Mesenchymal stem cell (in vitro differentiated cells and primary cell): ENCODE measurements at regions not wholly inside any gene's neighbourhood (a gene's known extent, or its start where the extent isn't known, plus 50 kb on each side); places are given as distances from the start of the nearest gene placed in this dataset.

Source experiments
- DNase-seq: peaks from one replicate; pipeline ENCODE4 v3.0.0-alpha.2; 2013
- H2AFZ ChIP-seq: one replicate; pipeline ENCODE4 v1.6.1; 2013; ENCODE audit warnings: low read depth, mild to moderate bottlenecking, control low read depth, inconsistent platforms, low read length, moderate library complexity
- H2AK5ac ChIP-seq: 2 replicates; pipeline ENCODE4 v1.6.1; 2013; ENCODE audit warnings: low read length, moderate library complexity, mild to moderate bottlenecking, inconsistent platforms; ENCODE audit not compliant: severe bottlenecking
- H2BK120ac ChIP-seq: one replicate; pipeline ENCODE4 v1.6.1; 2013; ENCODE audit warnings: low read depth, mild to moderate bottlenecking, inconsistent platforms, low read length, moderate library complexity
- H2BK12ac ChIP-seq, 2 experiments: one replicate each; pipeline ENCODE4 v1.6.1; 2013; ENCODE audit warnings: inconsistent platforms in 2 of 2, low read length in 2 of 2, mild to moderate bottlenecking in 2 of 2, moderate library complexity in 2 of 2, control low read depth in 1 of 2
- H2BK15ac ChIP-seq: one replicate; pipeline ENCODE4 v1.6.1; 2013; ENCODE audit warnings: mild to moderate bottlenecking, low read depth, inconsistent platforms; ENCODE audit not compliant: poor library complexity, severe bottlenecking
- H2BK5ac ChIP-seq: 2 replicates; pipeline ENCODE4 v1.6.1; 2013; ENCODE audit warnings: low read depth, mild to moderate bottlenecking, low read length, control low read depth, inconsistent platforms; ENCODE audit not compliant: poor library complexity, severe bottlenecking
- H3K14ac ChIP-seq, 2 experiments: one replicate each; pipeline ENCODE4 v1.6.1; 2013; ENCODE audit warnings: inconsistent platforms in 2 of 2, low read length in 2 of 2, control low read depth in 1 of 2, mild to moderate bottlenecking in 1 of 2, moderate library complexity in 1 of 2
- H3K18ac ChIP-seq, 2 experiments: one replicate each; pipeline ENCODE4 v1.6.1; 2013; ENCODE audit warnings: inconsistent platforms in 2 of 2, low read length in 2 of 2, control low read depth in 1 of 2, low read depth in 1 of 2, mild to moderate bottlenecking in 1 of 2
- H3K23ac ChIP-seq, 2 experiments: one replicate each; pipeline ENCODE4 v1.6.1; 2013; ENCODE audit warnings: inconsistent platforms in 2 of 2, low read length in 2 of 2, mild to moderate bottlenecking in 2 of 2, moderate library complexity in 2 of 2, control low read depth in 1 of 2
- H3K27ac ChIP-seq: 2 replicates; pipeline ENCODE4 v1.5.1; 2013; ENCODE audit warnings: mild to moderate bottlenecking, moderate library complexity, low read length, control low read depth, inconsistent platforms; ENCODE audit not compliant: poor library complexity, severe bottlenecking
- H3K27me3 ChIP-seq, 2 experiments: 2 replicates each; pipeline versions ENCODE4 v1.6.1 to v1.7.0; 2013; ENCODE audit warnings: low read length in 2 of 2, mild to moderate bottlenecking in 2 of 2, moderate library complexity in 2 of 2, control low read depth in 1 of 2, inconsistent platforms in 1 of 2; ENCODE audit not compliant: control insufficient read depth in 1 of 2, insufficient read depth in 1 of 2
- H3K36me3 ChIP-seq, 2 experiments: 2 replicates each; pipeline versions ENCODE4 v1.6.1 to v1.7.0; 2013; ENCODE audit warnings: low read length in 2 of 2, control low read depth in 1 of 2, inconsistent platforms in 1 of 2, low read depth in 1 of 2, mild to moderate bottlenecking in 1 of 2; ENCODE audit not compliant: insufficient read depth in 2 of 2, control insufficient read depth in 1 of 2
- H3K4ac ChIP-seq, 2 experiments: one replicate each; pipeline ENCODE4 v1.6.1; 2013; ENCODE audit warnings: inconsistent platforms in 2 of 2, low read length in 2 of 2, mild to moderate bottlenecking in 2 of 2, moderate library complexity in 2 of 2, control low read depth in 1 of 2, low read depth in 1 of 2
- H3K4me1 ChIP-seq: 2 replicates; pipeline ENCODE4 v1.6.1; 2013; ENCODE audit warnings: low read depth, low read length, control low read depth; ENCODE audit not compliant: control insufficient read depth, insufficient read depth
- H3K4me2 ChIP-seq: 2 replicates; pipeline ENCODE4 v1.6.1; 2013; ENCODE audit warnings: low read length, mild to moderate bottlenecking, inconsistent platforms; ENCODE audit not compliant: poor library complexity, severe bottlenecking
- H3K4me3 ChIP-seq, 2 experiments: 2 replicates each; pipeline versions ENCODE4 v1.5.1 to v1.7.0; 2013; ENCODE audit warnings: low read length in 2 of 2, mild to moderate bottlenecking in 2 of 2, control low read depth in 1 of 2, low read depth in 1 of 2; ENCODE audit not compliant: insufficient read depth in 1 of 2
- H3K79me1 ChIP-seq: replicated peaks from 2 replicates; pipeline ENCODE4 v1.6.1; 2013; ENCODE audit warnings: mild to moderate bottlenecking, control low read depth, low read length, inconsistent platforms; ENCODE audit not compliant: poor library complexity, severe bottlenecking
- H3K9ac ChIP-seq: 2 replicates; pipeline ENCODE4 v1.7.0; 2013; ENCODE audit warnings: mild to moderate bottlenecking, low read length, moderate library complexity
- H3K9me3 ChIP-seq: 2 replicates; pipeline ENCODE4 v1.7.0; 2013; ENCODE audit warnings: mild to moderate bottlenecking, low read length; ENCODE audit not compliant: control insufficient read depth
- H4K8ac ChIP-seq: one replicate; pipeline ENCODE4 v1.6.1; 2013; ENCODE audit warnings: inconsistent platforms, mild to moderate bottlenecking, low read length, moderate library complexity
- H4K91ac ChIP-seq: one replicate; pipeline ENCODE4 v1.6.1; 2013; ENCODE audit warnings: mild to moderate bottlenecking, low read length, inconsistent platforms
- WGBS: methylation state at CpG from one replicate; pipeline ENCODE4 v1.1.7; 2013; ENCODE audit warnings: mixed read lengths; 5-methylcytosine and 5-hydroxymethylcytosine counted together

- WGBS, result 84% methylated on average over 2 of the region's 2 CpGs
- H2BK12ac ChIP-seq, result no peak overlapping the region
Measured at GRCh38 chr1:195584870-195585624, 1023.2 kb downstream of the KCNT2 start.

DNA sequence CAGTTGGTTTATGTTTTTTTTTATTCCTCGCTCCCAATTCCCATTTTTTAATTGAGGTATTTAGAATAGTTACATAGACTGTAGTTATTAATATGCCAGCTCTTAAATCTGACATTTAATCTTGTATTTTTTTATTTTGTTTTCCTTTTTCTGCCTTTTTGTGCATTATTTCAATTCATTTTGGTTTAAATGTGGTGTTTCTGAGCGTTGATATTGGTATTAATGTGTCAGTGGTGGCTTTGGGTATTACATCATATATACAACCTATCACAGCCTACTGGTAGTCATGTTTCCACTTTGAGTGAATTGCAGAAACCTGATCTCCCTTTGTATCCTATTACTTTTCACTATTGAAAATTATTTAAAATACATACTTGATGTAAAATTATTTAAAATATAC, 1027.3 kb downstream of the KCNT2 start:
- Histone ChIP-seq H2AFZ (no peak overlapping the region), H2BK15ac (no peak overlapping the region), H2AK5ac (no peak overlapping the region), H2BK120ac (no peak overlapping the region), H3K79me1 (no peaks in the 10 kb centered on the region), H3K36me3 (no peaks in the 10 kb centered on the region), H3K9ac (no peak overlapping the region), H3K4me1 (no peaks in the 10 kb centered on the region), H4K8ac (no peak overlapping the region), H4K91ac (no peak overlapping the region), H3K14ac (no peak overlapping the region), H3K27me3 (no peaks in the 10 kb centered on the region), H3K4me2 (no peak overlapping the region), H3K23ac (no peak overlapping the region), H3K9me3 (no peaks in the 10 kb centered on the region), H3K18ac (no peak overlapping the region), H3K4ac (no peak overlapping the region), H3K27ac (no peak overlapping the region), H2BK12ac (no peak overlapping the region), H3K4me3 (no peak overlapping the region), H2BK5ac (no peak overlapping the region)
- WGBS, result no CpG with 5 or more reads among the region's 2 CpGs
- DNase-seq, result no peak

More at GRCh38 chr1:195584870-195585624, 1023.2 kb downstream of the KCNT2 start:
- Histone ChIP-seq H2BK5ac (no peak overlapping the region), H3K9me3 (peaks cover 6% of the 10 kb centered on the region), H2AFZ (no peak overlapping the region), H2AK5ac (no peak overlapping the region), H3K9ac (no peak overlapping the region), H3K27ac (no peak overlapping the region), H3K18ac (peak overlapping the region in 1 of 2 experiments; percentile 22), H4K91ac (no peak overlapping the region), H4K8ac (no peak overlapping the region), H3K36me3 (no peaks in the 10 kb centered on the region), H3K4ac (no peak overlapping the region), H3K79me1 (no peaks in the 10 kb centered on the region), H3K4me3 (peak overlapping the region in 1 of 2 experiments; percentile 0), H3K27me3 (no peaks in the 10 kb centered on the region), H3K4me2 (no peak overlapping the region), H2BK120ac (no peak overlapping the region), H3K14ac (peak overlapping the region in 1 of 2 experiments; percentile 83), H3K23ac (no peak overlapping the region), H2BK15ac (no peak overlapping the region), H3K4me1 (no peaks in the 10 kb centered on the region)
- DNase-seq, result no peak

DNA sequence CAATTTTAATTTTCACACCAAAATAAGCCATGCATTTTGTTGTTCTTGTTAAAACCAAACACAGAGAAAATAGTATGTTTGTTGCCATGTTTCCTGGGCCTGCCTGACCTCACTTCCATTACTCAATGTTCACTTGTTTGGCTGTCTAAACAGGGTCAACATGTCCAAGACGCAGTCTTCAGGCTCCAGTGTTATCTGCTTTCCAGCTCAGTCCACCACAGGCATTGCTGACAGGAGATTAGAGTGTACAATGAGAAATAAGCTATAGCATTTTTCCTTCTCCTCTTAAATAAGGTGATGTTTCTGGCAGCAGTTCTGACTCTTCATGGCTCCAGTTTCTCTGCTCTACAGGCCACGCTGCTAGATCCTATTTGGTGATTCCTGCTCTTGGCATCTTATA, 1030.5 kb downstream of the KCNT2 start:
- H3K4me2 ChIP-seq, result no peak overlapping the region
- no peak overlapping the region for H4K8ac ChIP-seq
- H2AK5ac ChIP-seq, result no peak overlapping the region
- no peak overlapping the region for H2AFZ ChIP-seq
- no peak overlapping the region for H3K9ac ChIP-seq
- peaks cover 3% of the 10 kb centered on the region for H3K9me3 ChIP-seq
- no peak overlapping the region for H2BK5ac ChIP-seq
- no peak overlapping the region for H3K18ac ChIP-seq
- DNase-seq, result no peak
- no peak overlapping the region for H3K4me3 ChIP-seq
- no peak overlapping the region for H3K27ac ChIP-seq
- H2BK12ac ChIP-seq, result no peak overlapping the region
- no peak overlapping the region for H3K23ac ChIP-seq
- H2BK120ac ChIP-seq, result no peak overlapping the region
- H4K91ac ChIP-seq, result no peak overlapping the region
- H3K14ac ChIP-seq, result no peak overlapping the region
- H3K79me1 ChIP-seq, result no peaks in the 10 kb centered on the region
- H3K36me3 ChIP-seq, result no peaks in the 10 kb centered on the region
- no peak overlapping the region for H2BK15ac ChIP-seq
- H3K27me3 ChIP-seq, result no peaks in the 10 kb centered on the region
- no peak overlapping the region for H3K4ac ChIP-seq
- 63% methylated on average over 2 of the region's 2 CpGs for WGBS
- no peaks in the 10 kb centered on the region for H3K4me1 ChIP-seq

GRCh38 chr1:195576641-195577040, 1031.6 kb downstream of the KCNT2 start:
- Histone ChIP-seq H3K27ac (no peak overlapping the region), H2BK12ac (no peak overlapping the region), H2AFZ (no peak overlapping the region), H3K4me3 (no peak overlapping the region), H3K4me1 (no peaks in the 10 kb centered on the region), H3K4me2 (no peak overlapping the region), H2BK5ac (no peak overlapping the region), H3K9ac (no peak overlapping the region), H3K36me3 (no peaks in the 10 kb centered on the region), H4K8ac (no peak overlapping the region), H4K91ac (no peak overlapping the region), H3K27me3 (no peaks in the 10 kb centered on the region), H3K79me1 (no peaks in the 10 kb centered on the region), H3K18ac (no peak overlapping the region), H2AK5ac (no peak overlapping the region), H3K4ac (no peak overlapping the region), H3K14ac (no peak overlapping the region), H3K9me3 (peaks cover 4% of the 10 kb centered on the region), H2BK15ac (no peak overlapping the region), H3K23ac (no peak overlapping the region), H2BK120ac (no peak overlapping the region)
- DNase-seq, result no peak
